ENCODE measurements at regions not wholly inside any gene's neighbourhood (a gene's known extent, or its start where the extent isn't known, plus 50 kb on each side); places are given as distances from the start of the nearest gene placed in this dataset.

GRCh38 chr3:89692601-89693000, 585.2 kb downstream of the EPHA3 start:
- TF ChIP-seq SFPQ (IDR thresholded peaks at IDR 0.05; ENCODE audit: low read depth, low read length) (no peak), PKNOX1 (IDR thresholded peaks at IDR 0.05) (no peak)
- Histone ChIP-seq H3K27me3 (ENCODE audit: control insufficient read depth in 2 of 2, insufficient read depth in 2 of 2, low read length in 2 of 2) (no peaks in the 10 kb centered on the region), H3K9ac (ENCODE audit: insufficient read depth in 1 of 2, low read depth in 2 of 2, low read length in 2 of 2) (no peak overlapping the region), H3K36me3 (ENCODE audit: control insufficient read depth, insufficient read depth, low read length) (no peaks in the 10 kb centered on the region), H3K4me3 (no peak overlapping the region), H4K20me1 (replicated peaks; ENCODE audit: control insufficient read depth, insufficient read depth, low read length) (no peaks in the 10 kb centered on the region), H3K79me2 (ENCODE audit: control insufficient read depth, insufficient read depth, low read length) (no peaks in the 10 kb centered on the region), H3K4me1 (replicated peaks in 1 of 2; ENCODE audit: control insufficient read depth in 2 of 2, insufficient read depth in 2 of 2, low read length in 2 of 2) (no peaks in the 10 kb centered on the region), H3K27ac (ENCODE audit: extremely low read depth, low read depth, low read length) (no peak overlapping the region), H3K9me3 (replicated peaks; ENCODE audit: control insufficient read depth, insufficient read depth, low read depth, low read length) (no peaks in the 10 kb centered on the region), H3K9me1 (ENCODE audit: control insufficient read depth, insufficient read depth, low read length) (no peaks in the 10 kb centered on the region), H2AFZ (ENCODE audit: low read depth, low read length) (no peak overlapping the region), H3K4me2 (ENCODE audit: insufficient read depth, low read length) (no peak overlapping the region)
- 13% methylated on average over 1 of the region's 1 CpG for WGBS (ENCODE audit: insufficient coverage, low coverage, missing lambda C conversion rate)
- in situ Hi-C loops (cut with MboI): no loop called here
- ChIA-PET CTCF (ENCODE audit: low intra/inter-chr PET ratio) (no interaction called here), POLR2A (no interaction called here)
- no peak for FAIRE-seq
- no peak for DNase-seq (ENCODE audit: extremely low read depth in 1 of 4, low spot score in 3 of 4)
- no TSS peak for BruUV-seq (replicated peaks)
- intact Hi-C loops (cut with micrococcal nuclease): loop anchor here (10.0 kb wide), 1 partner anchor 1478 kb away; no protein-coding TSS in a partner anchor
- no peak for ATAC-seq
